ENCODE measurements at regions not wholly inside any gene's neighbourhood (a gene's known extent, or its start where the extent isn't known, plus 50 kb on each side); places are given as distances from the start of the nearest gene placed in this dataset.
"Not testable (repeated sequence)": the region's sequence is repeated elsewhere in the genome, so short reads cannot be mapped to it uniquely, and the experiment has no call there.

GRCh38 chr2:62603154-62603712 lies 97.2 kb upstream of the TMEM17 start:
- Histone ChIP-seq H3K9me3 (ENCODE audit: insufficient read depth, low read depth, low read length) (peaks cover 7% of the 10 kb centered on the region), H3K4me2 (ENCODE audit: low read length) (no peak overlapping the region), H3K36me3 (ENCODE audit: insufficient read depth, low read length) (no peaks in the 10 kb centered on the region), H3K79me2 (ENCODE audit: insufficient read depth, low read length) (no peaks in the 10 kb centered on the region), H3K4me1 (ENCODE audit: insufficient read depth, low read length) (no peaks in the 10 kb centered on the region), H3K4me3 (ENCODE audit: insufficient read depth, low read depth, low read length) (no peak overlapping the region), H3K9ac (ENCODE audit: low read length) (no peak overlapping the region), H2AFZ (ENCODE audit: low read depth, low read length) (no peak overlapping the region), H3K27me3 (ENCODE audit: insufficient read depth, low read length) (no peaks in the 10 kb centered on the region), H3K27ac (ENCODE audit: low read depth, low read length) (no peak overlapping the region), H4K20me1 (ENCODE audit: insufficient read depth, low read length) (no peaks in the 10 kb centered on the region)
- DNase-seq (ENCODE audit: low read depth) (no peak), FAIRE-seq (no peak)
- H3K9me3 Mint-ChIP-seq (ENCODE audit: unreplicated experiment), result peaks cover 13% of the 10 kb centered on the region
- no peak overlapping the region for H3K27ac Mint-ChIP-seq (ENCODE audit: unreplicated experiment)
- H3K4me3 Mint-ChIP-seq (ENCODE audit: unreplicated experiment), result no peak overlapping the region
- no peaks in the 10 kb centered on the region for H3K27me3 Mint-ChIP-seq (ENCODE audit: low read depth, unreplicated experiment)
- H3K4me1 Mint-ChIP-seq (ENCODE audit: low read depth, unreplicated experiment), result no peaks in the 10 kb centered on the region
- no peaks in the 10 kb centered on the region for H3K36me3 Mint-ChIP-seq (ENCODE audit: low read depth, unreplicated experiment)
- TF ChIP-seq CTCF (IDR thresholded peaks at IDR 0.05; ENCODE audit: insufficient read depth, low read depth, low read length) (no peak), EZH2 (IDR thresholded peaks at IDR 0.05; ENCODE audit: insufficient read depth, low read length) (no peak)

GRCh38 chr2:62599674-62600410 lies 93.8 kb upstream of the TMEM17 start:
- H3K27me3 ChIP-seq (ENCODE audit: insufficient read depth, low read length); H3K79me2 ChIP-seq (ENCODE audit: insufficient read depth, low read length); H3K27me3 Mint-ChIP-seq (ENCODE audit: low read depth, unreplicated experiment); H3K9ac ChIP-seq (ENCODE audit: low read length); H3K9me3 Mint-ChIP-seq (ENCODE audit: unreplicated experiment); DNase-seq (ENCODE audit: low read depth); H3K27ac Mint-ChIP-seq (ENCODE audit: unreplicated experiment); H3K4me3 Mint-ChIP-seq (ENCODE audit: unreplicated experiment); H3K36me3 Mint-ChIP-seq (ENCODE audit: low read depth, unreplicated experiment); H2AFZ ChIP-seq (ENCODE audit: low read depth, low read length); H3K4me3 ChIP-seq (ENCODE audit: insufficient read depth, low read depth, low read length); H3K4me2 ChIP-seq (ENCODE audit: low read length); H3K36me3 ChIP-seq (ENCODE audit: insufficient read depth, low read length); H3K27ac ChIP-seq (ENCODE audit: low read depth, low read length); FAIRE-seq; H3K9me3 ChIP-seq (ENCODE audit: insufficient read depth, low read depth, low read length); H3K4me1 Mint-ChIP-seq (ENCODE audit: low read depth, unreplicated experiment); H4K20me1 ChIP-seq (ENCODE audit: insufficient read depth, low read length): not testable (repeated sequence)
- peaks cover 14% of the 10 kb centered on the region for H3K4me1 ChIP-seq (ENCODE audit: insufficient read depth, low read length)

- DNase-seq (ENCODE audit: low read depth), result peak; percentile 94
- no peaks in the 10 kb centered on the region for H3K4me1 Mint-ChIP-seq (ENCODE audit: low read depth, unreplicated experiment)
- peak; percentile 70 for FAIRE-seq
Observed at GRCh38 chr2:62597323-62597722, 91.3 kb upstream of the TMEM17 start.

More at GRCh38 chr2:62597323-62597722, 91.3 kb upstream of the TMEM17 start:
- Mint-ChIP-seq H3K4me3 (ENCODE audit: unreplicated experiment) (no peak overlapping the region), H3K27me3 (ENCODE audit: low read depth, unreplicated experiment) (no peaks in the 10 kb centered on the region), H3K36me3 (ENCODE audit: low read depth, unreplicated experiment) (no peaks in the 10 kb centered on the region), H3K9me3 (ENCODE audit: unreplicated experiment) (no peaks in the 10 kb centered on the region), H3K27ac (ENCODE audit: unreplicated experiment) (no peak overlapping the region)
- no peak overlapping the region for H2AFZ ChIP-seq (ENCODE audit: low read depth, low read length)
- TF ChIP-seq EZH2 (IDR thresholded peaks at IDR 0.05; ENCODE audit: insufficient read depth, low read length) (no peak), CTCF (IDR thresholded peaks at IDR 0.05; ENCODE audit: insufficient read depth, low read depth, low read length) (no peak)
- H3K9me3 ChIP-seq (ENCODE audit: insufficient read depth, low read depth, low read length), result no peaks in the 10 kb centered on the region
- no peaks in the 10 kb centered on the region for H4K20me1 ChIP-seq (ENCODE audit: insufficient read depth, low read length)
- peaks cover 14% of the 10 kb centered on the region for H3K4me1 ChIP-seq (ENCODE audit: insufficient read depth, low read length)
- no peak overlapping the region for H3K27ac ChIP-seq (ENCODE audit: low read depth, low read length)
- H3K27me3 ChIP-seq (ENCODE audit: insufficient read depth, low read length), result no peaks in the 10 kb centered on the region
- H3K4me3 ChIP-seq (ENCODE audit: insufficient read depth, low read depth, low read length), result no peak overlapping the region
- no peaks in the 10 kb centered on the region for H3K36me3 ChIP-seq (ENCODE audit: insufficient read depth, low read length)
- H3K79me2 ChIP-seq (ENCODE audit: insufficient read depth, low read length), result no peaks in the 10 kb centered on the region
- H3K4me2 ChIP-seq (ENCODE audit: low read length), result peak overlapping the region; percentile 5
- no peak overlapping the region for H3K9ac ChIP-seq (ENCODE audit: low read length)

All from astrocyte (in vitro differentiated cells and primary cell).